ENCODE measurements at regions not wholly inside any gene's neighbourhood (a gene's known extent, or its start where the extent isn't known, plus 50 kb on each side); places are given as distances from the start of the nearest gene placed in this dataset.
"Not testable (repeated sequence)": the region's sequence is repeated elsewhere in the genome, so short reads cannot be mapped to it uniquely, and the experiment has no call there.

DNA sequence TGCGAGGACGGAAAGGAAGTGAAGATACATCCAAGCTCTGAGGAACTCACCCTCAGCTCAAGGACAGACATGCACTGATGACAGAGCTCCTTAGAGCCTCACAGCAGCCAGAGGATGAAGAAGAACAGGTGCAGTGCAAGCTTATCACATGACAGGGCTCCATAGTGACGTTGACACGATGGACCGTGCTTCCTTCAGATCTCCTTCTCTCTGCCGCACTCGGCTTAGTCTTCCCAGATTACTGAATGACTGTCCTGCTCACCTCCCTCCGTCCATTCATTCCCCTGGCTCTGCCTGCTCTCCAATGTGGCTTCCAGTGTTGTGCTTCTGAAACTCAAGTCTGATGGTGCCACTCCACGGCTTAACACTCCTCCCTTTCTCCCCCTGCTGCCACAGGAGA lies 161.5 kb upstream of the PFKP start:
- no peak overlapping the region for H3K4me3 Mint-ChIP-seq
- H3K4me1 Mint-ChIP-seq (ENCODE audit: unreplicated experiment), result no peaks in the 10 kb centered on the region
- peaks cover 53% of the 10 kb centered on the region for H3K27me3 Mint-ChIP-seq
- TF ChIP-seq, protein P1, sequence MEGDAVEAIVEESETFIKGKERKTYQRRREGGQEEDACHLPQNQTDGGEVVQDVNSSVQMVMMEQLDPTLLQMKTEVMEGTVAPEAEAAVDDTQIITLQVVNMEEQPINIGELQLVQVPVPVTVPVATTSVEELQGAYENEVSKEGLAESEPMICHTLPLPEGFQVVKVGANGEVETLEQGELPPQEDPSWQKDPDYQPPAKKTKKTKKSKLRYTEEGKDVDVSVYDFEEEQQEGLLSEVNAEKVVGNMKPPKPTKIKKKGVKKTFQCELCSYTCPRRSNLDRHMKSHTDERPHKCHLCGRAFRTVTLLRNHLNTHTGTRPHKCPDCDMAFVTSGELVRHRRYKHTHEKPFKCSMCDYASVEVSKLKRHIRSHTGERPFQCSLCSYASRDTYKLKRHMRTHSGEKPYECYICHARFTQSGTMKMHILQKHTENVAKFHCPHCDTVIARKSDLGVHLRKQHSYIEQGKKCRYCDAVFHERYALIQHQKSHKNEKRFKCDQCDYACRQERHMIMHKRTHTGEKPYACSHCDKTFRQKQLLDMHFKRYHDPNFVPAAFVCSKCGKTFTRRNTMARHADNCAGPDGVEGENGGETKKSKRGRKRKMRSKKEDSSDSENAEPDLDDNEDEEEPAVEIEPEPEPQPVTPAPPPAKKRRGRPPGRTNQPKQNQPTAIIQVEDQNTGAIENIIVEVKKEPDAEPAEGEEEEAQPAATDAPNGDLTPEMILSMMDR (conservative IDR thresholded peaks at IDR 0.05), result no peak
- no peaks in the 10 kb centered on the region for H3K36me3 Mint-ChIP-seq
- H3K27ac Mint-ChIP-seq, result no peak overlapping the region
- no peak for DNase-seq (ENCODE audit: extremely low spot score, unreplicated experiment)
- no peaks in the 10 kb centered on the region for H3K9me3 Mint-ChIP-seq

DNA sequence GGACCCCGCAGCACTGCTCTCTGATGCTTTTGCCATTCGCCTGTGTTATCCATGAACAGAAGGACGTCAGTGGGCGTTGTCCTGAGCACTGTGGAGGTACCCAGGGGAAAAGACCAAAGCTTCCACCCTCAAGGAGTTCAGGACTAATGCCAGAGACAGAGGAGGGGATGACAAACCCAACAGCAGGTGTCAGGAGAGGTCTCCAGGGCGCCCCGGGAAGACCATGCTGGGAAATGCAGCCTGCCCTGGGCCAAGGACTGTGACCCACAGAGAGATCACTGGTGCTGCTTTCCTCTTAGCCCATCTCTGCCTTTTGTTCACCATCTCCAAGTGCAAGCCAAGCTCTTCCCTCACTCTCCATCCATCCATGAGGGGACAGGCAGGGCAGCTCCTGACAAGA lies 166.8 kb upstream of the PFKP start:
- H3K27ac Mint-ChIP-seq, result no peak overlapping the region
- TF ChIP-seq, protein P1 (conservative IDR thresholded peaks at IDR 0.05), result no peak
- H3K9me3 Mint-ChIP-seq, result no peaks in the 10 kb centered on the region
- H3K4me1 Mint-ChIP-seq (ENCODE audit: unreplicated experiment), result peaks cover 5% of the 10 kb centered on the region
- DNase-seq (ENCODE audit: extremely low spot score, unreplicated experiment), result no peak
- no peak overlapping the region for H3K4me3 Mint-ChIP-seq
- H3K36me3 Mint-ChIP-seq, result no peaks in the 10 kb centered on the region
- H3K27me3 Mint-ChIP-seq, result peaks cover 54% of the 10 kb centered on the region

DNA sequence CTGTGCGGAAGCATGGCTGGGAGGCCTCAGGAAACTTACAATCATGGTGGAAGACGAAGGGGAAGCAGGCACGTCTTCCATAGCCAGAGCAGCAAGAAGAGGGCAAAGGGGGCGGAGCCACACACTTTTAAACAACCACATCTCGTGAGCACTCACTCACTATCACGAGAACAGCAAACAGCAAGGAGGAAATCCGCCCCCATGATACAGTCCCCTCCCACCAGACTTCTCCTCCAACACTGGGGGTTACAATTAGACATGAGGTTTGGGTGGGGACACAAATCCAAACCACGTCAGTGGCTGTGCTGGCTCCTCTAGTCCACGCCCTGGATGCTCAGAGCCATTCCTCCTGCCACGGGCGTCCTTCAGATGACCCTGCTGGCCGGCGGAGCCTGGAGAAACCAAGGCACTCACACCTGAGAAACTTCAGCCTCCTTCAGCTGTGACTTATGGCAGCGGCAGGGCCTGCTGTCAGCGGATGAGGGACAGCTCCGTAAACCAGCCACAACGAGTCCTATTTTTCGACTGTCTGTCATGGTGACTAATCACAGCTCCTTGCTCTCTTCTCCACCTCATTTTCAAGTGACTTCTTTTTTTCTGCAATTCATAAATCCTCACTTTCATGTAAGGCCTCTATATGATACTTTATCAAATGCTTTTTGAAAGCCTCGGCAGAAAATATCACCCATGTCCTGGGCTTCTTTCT lies 167.9 kb upstream of the PFKP start:
- Mint-ChIP-seq H3K9me3 (no peaks in the 10 kb centered on the region), H3K27me3 (peaks cover 53% of the 10 kb centered on the region), H3K4me3 (no peak overlapping the region), H3K27ac (no peak overlapping the region), H3K4me1 (ENCODE audit: unreplicated experiment) (peaks cover 5% of the 10 kb centered on the region), H3K36me3 (no peaks in the 10 kb centered on the region)
- no peak for DNase-seq (ENCODE audit: extremely low spot score, unreplicated experiment)
- TF ChIP-seq, protein P1 (conservative IDR thresholded peaks at IDR 0.05), result no peak

DNA sequence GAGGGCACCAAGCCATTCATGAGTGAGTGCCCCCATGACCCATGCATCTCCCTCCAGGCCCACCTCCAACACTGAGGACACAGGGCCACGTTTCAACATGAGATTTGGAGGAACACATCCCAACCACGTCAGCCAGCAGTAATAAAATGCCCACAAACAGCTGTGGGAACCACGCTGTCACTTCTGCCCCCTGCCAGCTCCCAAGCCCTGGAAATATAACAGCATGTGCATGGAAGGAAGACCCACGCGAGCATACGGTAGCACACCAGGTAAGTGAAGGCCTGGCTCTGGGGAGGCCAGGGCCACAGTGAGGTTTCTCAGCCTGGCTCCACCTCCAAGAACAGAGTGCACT lies 168.9 kb upstream of the PFKP start:
- TF ChIP-seq, protein P1 (conservative IDR thresholded peaks at IDR 0.05), result no peak
- peaks cover 47% of the 10 kb centered on the region for H3K27me3 Mint-ChIP-seq
- no peak overlapping the region for H3K27ac Mint-ChIP-seq
- H3K36me3 Mint-ChIP-seq, result no peaks in the 10 kb centered on the region
- H3K4me1 Mint-ChIP-seq (ENCODE audit: unreplicated experiment), result peaks cover 5% of the 10 kb centered on the region
- no peak overlapping the region for H3K4me3 Mint-ChIP-seq
- no peak for DNase-seq (ENCODE audit: extremely low spot score, unreplicated experiment)
- no peaks in the 10 kb centered on the region for H3K9me3 Mint-ChIP-seq

DNA sequence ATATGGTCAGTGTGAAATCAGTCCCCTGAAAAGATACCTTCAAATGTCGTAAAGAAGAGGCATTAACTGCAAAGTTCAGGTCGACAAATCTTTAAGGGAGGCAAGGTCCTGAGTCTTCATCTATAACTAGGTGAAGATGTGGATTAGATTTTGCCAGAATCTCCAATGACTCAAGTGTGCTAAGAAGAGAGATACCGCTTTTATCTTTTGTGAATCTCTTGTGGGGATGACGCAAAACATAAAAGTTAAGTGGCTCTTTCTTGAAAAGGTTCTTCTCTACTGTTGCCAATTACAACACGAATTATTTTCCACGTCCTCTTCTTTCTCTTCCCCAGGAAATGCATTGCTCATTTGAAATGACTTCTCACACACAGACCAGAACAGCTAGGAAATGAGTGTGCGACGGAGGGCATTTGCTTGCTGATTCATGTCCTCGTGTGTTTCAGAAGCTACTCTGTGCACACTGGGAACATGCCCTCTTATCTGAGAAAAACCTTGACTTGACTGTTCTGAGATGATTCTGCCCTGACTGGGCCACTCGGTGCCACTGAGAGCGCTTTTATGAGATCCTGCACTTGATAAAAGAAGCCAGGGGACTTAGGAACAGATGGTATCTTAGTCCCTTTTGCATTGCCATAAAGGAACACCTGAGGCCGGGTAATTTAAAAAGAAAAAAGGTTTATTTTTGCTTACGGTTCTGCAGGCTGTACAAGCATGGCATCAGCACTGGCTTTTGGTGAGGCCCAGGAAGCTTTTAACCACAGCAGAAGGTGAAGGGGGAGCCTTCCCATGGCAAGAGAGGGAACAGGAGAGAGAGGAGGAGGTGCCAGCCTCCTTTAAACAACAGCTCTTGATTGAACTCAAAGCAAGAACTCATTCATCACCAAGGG lies 169.5 kb upstream of the PFKP start:
- peaks cover 5% of the 10 kb centered on the region for H3K4me1 Mint-ChIP-seq (ENCODE audit: unreplicated experiment)
- H3K36me3 Mint-ChIP-seq, result no peaks in the 10 kb centered on the region
- H3K4me3 Mint-ChIP-seq, result no peak overlapping the region
- TF ChIP-seq, protein P1 (conservative IDR thresholded peaks at IDR 0.05), result no peak
- H3K9me3 Mint-ChIP-seq, result no peaks in the 10 kb centered on the region
- H3K27me3 Mint-ChIP-seq, result peaks cover 48% of the 10 kb centered on the region
- no peak overlapping the region for H3K27ac Mint-ChIP-seq
- no peak for DNase-seq (ENCODE audit: extremely low spot score, unreplicated experiment)

DNA sequence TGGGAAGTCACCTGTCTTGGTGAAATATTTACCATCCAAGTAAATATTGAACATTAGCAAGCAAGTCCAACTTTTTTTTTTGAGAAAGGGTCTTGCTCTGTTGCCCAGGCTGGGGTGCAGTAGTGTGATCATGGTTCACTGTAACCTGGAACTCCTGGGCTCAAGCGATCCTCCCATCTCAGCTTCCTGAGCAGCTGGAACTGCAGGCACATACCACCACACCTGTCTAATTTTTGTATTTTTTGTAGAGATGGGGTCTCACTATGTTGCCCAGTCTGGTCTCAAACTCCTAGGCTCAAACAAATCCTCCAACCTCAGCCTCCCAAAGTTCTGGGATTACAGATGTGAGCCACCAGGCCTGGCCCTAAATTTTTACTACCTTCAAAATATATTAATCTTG lies 171.0 kb upstream of the PFKP start:
- H3K27ac Mint-ChIP-seq; H3K4me1 Mint-ChIP-seq (ENCODE audit: unreplicated experiment); H3K4me3 Mint-ChIP-seq; H3K9me3 Mint-ChIP-seq; DNase-seq (ENCODE audit: extremely low spot score, unreplicated experiment); H3K36me3 Mint-ChIP-seq: not testable (repeated sequence)
- peaks cover 47% of the 10 kb centered on the region for H3K27me3 Mint-ChIP-seq
